ENCODE measurements at regions not wholly inside any gene's neighbourhood (a gene's known extent, or its start where the extent isn't known, plus 50 kb on each side); places are given as distances from the start of the nearest gene placed in this dataset.

GRCh38 chr3:181570472-181570871 lies 141.3 kb upstream of the SOX2 start:
- TF ChIP-seq POLR2AphosphoS5 (IDR thresholded peaks at IDR 0.05) (no peak), POLR2A (IDR thresholded peaks at IDR 0.05) (no peak)
